IMR-90 (cell line): ENCODE measurements at regions not wholly inside any gene's neighbourhood (a gene's known extent, or its start where the extent isn't known, plus 50 kb on each side); places are given as distances from the start of the nearest gene placed in this dataset.
A peak's percentile ranks its signal among the peaks of the same experiment; 100 is the strongest.

Source experiments
- ATAC-seq: fragments of 200-7000 bp; cut with Tn5 transposase; 2 replicates; pipeline ENCODE4 v1.9.1; 2020; ENCODE audit warnings: low read depth, mild to moderate bottlenecking, moderate library complexity
- BruUV-seq: library from RNA; stranded (reverse); fragments of 400-500 nt; replicated peaks from 2 replicates; lab custom pipeline; 2021; lab: Mats Ljungman, UMichigan
- CTCF ChIA-PET: fragments of 300-600 bp; formaldehyde crosslinking; extraction: SDS; loops from one replicate; lab custom pipeline; 2021; ENCODE audit warnings: antibody characterized with exemption; lab: Yijun Ruan, JAX
- POLR2A ChIA-PET: fragments of 300-600 bp; sonication (Branson Sonifier 250); formaldehyde crosslinking; loops from one replicate; lab custom pipeline; 2022; ENCODE audit warnings: antibody characterized with exemption; ENCODE audit not compliant: unreplicated experiment; lab: Charles Lee
- DNase-seq: peaks from one replicate; pipeline ENCODE4 v3.0.0; 2013
- H2AFZ ChIP-seq: replicated peaks from 2 replicates; pipeline ENCODE3; 2013; ENCODE audit warnings: low read length, mild to moderate bottlenecking; ENCODE audit not compliant: poor library complexity
- H2AK5ac ChIP-seq: 2 replicates; pipeline ENCODE4 v1.6.1; 2013; ENCODE audit warnings: low read depth, low read length, inconsistent platforms
- H2AK9ac ChIP-seq: replicated peaks from 2 replicates; pipeline ENCODE3; 2013; ENCODE audit warnings: mild to moderate bottlenecking, low read depth, low read length, moderate library complexity; ENCODE audit not compliant: poor library complexity
- H2BK120ac ChIP-seq: 2 replicates; pipeline ENCODE4 v1.6.1; 2013; ENCODE audit warnings: low read depth, low read length, inconsistent platforms
- H2BK15ac ChIP-seq: 3 replicates; pipeline ENCODE4 v1.6.1; 2013; ENCODE audit warnings: low read depth, low read length, inconsistent platforms
- H2BK20ac ChIP-seq: 2 replicates; pipeline ENCODE4 v1.6.1; 2013; ENCODE audit warnings: low read depth, mild to moderate bottlenecking, inconsistent platforms, low read length, moderate library complexity
- H2BK5ac ChIP-seq: 2 replicates; pipeline ENCODE4 v1.6.1; 2013; ENCODE audit warnings: mild to moderate bottlenecking, low read depth, low read length, inconsistent platforms; ENCODE audit not compliant: poor library complexity, severe bottlenecking
- H3K14ac ChIP-seq: replicated peaks from 2 replicates; pipeline ENCODE4 v1.6.1; 2013; ENCODE audit warnings: low read depth, low read length, inconsistent platforms
- H3K18ac ChIP-seq: 2 replicates; pipeline ENCODE4 v1.6.1; 2013; ENCODE audit warnings: low read depth, low read length, control low read depth
- H3K23ac ChIP-seq: 2 replicates; pipeline ENCODE4 v1.6.1; 2013; ENCODE audit warnings: low read depth, low read length, inconsistent platforms
- H3K27ac ChIP-seq: 2 replicates; pipeline ENCODE4 v1.5.1; 2013; ENCODE audit warnings: mild to moderate bottlenecking, control low read depth, low read length; ENCODE audit not compliant: insufficient read depth
- H3K27me3 ChIP-seq: 2 replicates; pipeline ENCODE4 v1.6.1; 2013; ENCODE audit warnings: low read length; ENCODE audit not compliant: control insufficient read depth, insufficient read depth
- H3K36me3 ChIP-seq: 2 replicates; pipeline ENCODE4 v1.6.1; 2013; ENCODE audit warnings: low read length, mixed read lengths; ENCODE audit not compliant: control insufficient read depth, insufficient read depth
- H3K4ac ChIP-seq: 2 replicates; pipeline ENCODE4 v1.6.1; 2013; ENCODE audit warnings: low read depth, low read length, inconsistent platforms
- H3K4me1 ChIP-seq: 2 replicates; pipeline ENCODE4 v1.6.1; 2013; ENCODE audit warnings: low read length, mixed read lengths; ENCODE audit not compliant: control insufficient read depth, insufficient read depth
- H3K4me2 ChIP-seq: 2 replicates; pipeline ENCODE4 v1.6.1; 2013; ENCODE audit warnings: low read depth, mild to moderate bottlenecking, control low read depth, low read length, moderate library complexity
- H3K4me3 ChIP-seq: 2 replicates; pipeline ENCODE4 v1.5.1; 2013; ENCODE audit warnings: low read depth, mild to moderate bottlenecking, control low read depth, low read length, moderate library complexity; ENCODE audit not compliant: insufficient read depth
- H3K56ac ChIP-seq: 2 replicates; pipeline ENCODE4 v1.6.1; 2013; ENCODE audit warnings: low read length, inconsistent platforms; ENCODE audit not compliant: insufficient read depth; ENCODE audit errors: extremely low read depth
- H3K79me1 ChIP-seq, 2 experiments: 2 replicates each; pipeline ENCODE4 v1.6.1; 2013; ENCODE audit warnings: low read length in 2 of 2, inconsistent platforms in 1 of 2, low read depth in 1 of 2
- H3K9ac ChIP-seq: 2 replicates; pipeline ENCODE4 v1.6.1; 2013; ENCODE audit warnings: low read depth, low read length, control low read depth
- H3K9me1 ChIP-seq: 2 replicates; pipeline ENCODE4 v1.6.1; 2013; ENCODE audit warnings: low read length, inconsistent platforms; ENCODE audit not compliant: insufficient read depth
- H3K9me3 ChIP-seq: 2 replicates; pipeline ENCODE4 v1.6.1; 2013; ENCODE audit warnings: low read length; ENCODE audit not compliant: control insufficient read depth, insufficient read depth
- H4K20me1 ChIP-seq: 2 replicates; pipeline ENCODE4 v1.6.1; 2013; ENCODE audit warnings: low read length, inconsistent platforms; ENCODE audit not compliant: insufficient read depth
- H4K5ac ChIP-seq: 2 replicates; pipeline ENCODE4 v1.6.1; 2013; ENCODE audit warnings: mild to moderate bottlenecking, low read depth, low read length, control low read depth
- H4K8ac ChIP-seq, 2 experiments: 2 replicates each; pipeline ENCODE4 v1.6.1; 2013; ENCODE audit warnings: low read depth in 2 of 2, low read length in 2 of 2, control low read depth in 1 of 2, inconsistent platforms in 1 of 2
- H4K91ac ChIP-seq: 2 replicates; pipeline ENCODE4 v1.6.1; 2013; ENCODE audit warnings: low read depth, low read length, inconsistent platforms; ENCODE audit not compliant: insufficient read depth
- BHLHE40 ChIP-seq: fragments of 150-350 bp; IDR thresholded peaks from 2 replicates; pipeline ENCODE4 v1.6.1; 2016; ENCODE audit warnings: mild to moderate bottlenecking, low read depth, low read length
- CEBPB ChIP-seq: IDR thresholded peaks from 2 replicates; pipeline ENCODE4 v1.6.1; 2012; ENCODE audit warnings: low read depth, low read length, improper control_type of control experiment
- CHD1 ChIP-seq: IDR thresholded peaks from 2 replicates; pipeline ENCODE4 v1.6.1; 2012; ENCODE audit warnings: low read depth, low read length, improper control_type of control experiment
- MAFK ChIP-seq: IDR thresholded peaks from 2 replicates; pipeline ENCODE4 v1.6.1; 2012; ENCODE audit warnings: low read depth, low read length, improper control_type of control experiment
- MAZ ChIP-seq: IDR thresholded peaks from 2 replicates; pipeline ENCODE4 v1.6.1; 2012; ENCODE audit warnings: low read depth, mild to moderate bottlenecking, low read length, improper control_type of control experiment, moderate library complexity, borderline replicate concordance
- MXI1 ChIP-seq: IDR thresholded peaks from 2 replicates; pipeline ENCODE4 v1.6.1; 2012; ENCODE audit warnings: low read depth, mild to moderate bottlenecking, low read length, moderate library complexity, borderline replicate concordance
- NFE2L2 ChIP-seq: fragments of 150-350 bp; IDR thresholded peaks from 2 replicates; pipeline ENCODE4 v1.6.1; 2016; ENCODE audit warnings: low read depth, mild to moderate bottlenecking, low read length
- POLR2A ChIP-seq: IDR thresholded peaks from 2 replicates; pipeline ENCODE4 v1.6.1; 2012; ENCODE audit warnings: mild to moderate bottlenecking, low read depth, low read length
- RAD21 ChIP-seq: IDR thresholded peaks from 2 replicates; pipeline ENCODE4 v1.6.1; 2012; ENCODE audit warnings: low read length, improper control_type of control experiment
- RCOR1 ChIP-seq: IDR thresholded peaks from 2 replicates; pipeline ENCODE4 v1.6.1; 2012; ENCODE audit warnings: mild to moderate bottlenecking, low read length, improper control_type of control experiment; ENCODE audit not compliant: insufficient replicate concordance
- RFX5 ChIP-seq: IDR thresholded peaks from 2 replicates; pipeline ENCODE4 v1.8.0; 2012; ENCODE audit warnings: low read depth, mild to moderate bottlenecking, low read length, moderate library complexity
- SMC3 ChIP-seq: fragments of 150-350 bp; IDR thresholded peaks from 2 replicates; pipeline ENCODE4 v1.6.1; 2016; ENCODE audit warnings: low read depth, mild to moderate bottlenecking, antibody characterized with exemption, low read length, moderate library complexity
- WGBS, 2 experiments: methylation state at CpG; one replicate each; pipeline versions ENCODE4 v1.1.5 to v1.1.7; 2013; ENCODE audit warnings: missing lambda C conversion rate in 2 of 2; ENCODE audit not compliant: insufficient read length in 1 of 2; ENCODE audit errors: extremely low coverage in 2 of 2; 5-methylcytosine and 5-hydroxymethylcytosine counted together
- dilution Hi-C: fragments of 300-500 bp; cut with HindIII; formaldehyde crosslinking; loops from one replicate; pipeline ENCODE4 v1.14.3; 2018; ENCODE audit warnings: low sequenced_read_pairs; ENCODE audit not compliant: unreplicated experiment
- in situ Hi-C: fragments of 300-500 bp; cut with MboI; formaldehyde crosslinking; loops from 3 replicates; pipeline ENCODE4 v1.14.3; 2019; ENCODE audit warnings: low sequenced_read_pairs, inconsistent platforms, mixed read lengths
- intact Hi-C: fragments of 100-400 bp; cut with micrococcal nuclease; formaldehyde crosslinking; loops from 2 replicates; pipeline ENCODE4 v1.10.0; 2022
- TF ChIP-seq, protein P1 (sequence below): fragments of 150-350 bp; IDR thresholded peaks from 2 replicates; pipeline ENCODE4 v1.6.1; 2016; ENCODE audit warnings: low read depth, mild to moderate bottlenecking, low read length, moderate library complexity, borderline replicate concordance
- TF ChIP-seq, protein P2 (sequence below): conservative IDR thresholded peaks from 2 replicates; pipeline ENCODE4 v1.5.1; 2012; ENCODE audit warnings: mild to moderate bottlenecking, low read depth, low read length, improper control_type of control experiment

DNA sequence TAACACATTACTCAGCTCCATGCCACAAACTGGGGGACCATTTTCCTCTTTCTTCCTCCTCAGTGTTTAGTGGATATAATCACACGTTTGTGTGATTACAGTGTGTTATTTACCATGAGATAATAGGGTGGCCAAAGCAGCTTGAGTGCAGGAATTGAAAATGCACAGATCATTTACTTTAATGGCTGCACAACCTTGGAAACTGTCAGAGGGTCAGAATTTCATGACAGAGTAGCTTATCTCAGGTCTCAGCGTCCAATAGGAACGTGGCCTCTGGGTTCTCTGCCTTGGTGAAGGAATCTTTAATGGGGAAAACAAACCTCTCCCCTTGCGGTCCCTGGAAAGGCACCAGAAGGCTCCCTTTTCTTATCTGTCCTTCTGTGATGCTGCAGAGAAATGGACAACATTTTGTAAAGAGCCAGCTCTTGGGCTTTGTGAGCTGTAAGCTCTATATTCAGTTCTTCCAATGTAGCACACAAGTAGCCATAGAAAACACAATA is 87.4 kb upstream of the CD180 start:
- 0 out of 2 replicates have a peak overlapping the region, but pooled peaks have one; percentile 31 for H3K14ac ChIP-seq
- 100% methylated on average over 1 of the region's 4 CpGs; no CpG with 5 or more reads in 1 of the 2 experiments for WGBS, 2 experiments
- no peak overlapping the region for H4K91ac ChIP-seq
- H3K4me1 ChIP-seq, result peaks cover 9% of the 10 kb centered on the region
- peak; percentile 31 for ATAC-seq
- H3K56ac ChIP-seq, result no peak overlapping the region
- H3K9ac ChIP-seq, result no peak overlapping the region
- no peak overlapping the region for H2AK9ac ChIP-seq
- dilution Hi-C loops, result no loop called here
- TF ChIP-seq BHLHE40 (no peak), POLR2A (no peak), MAZ (no peak), CHD1 (no peak), MXI1 (no peak), RAD21 (no peak), RFX5 (no peak), MAFK (no peak), CEBPB (no peak), RCOR1 (no peak), NFE2L2 (no peak), SMC3 (no peak)
- TF ChIP-seq, protein P1, sequence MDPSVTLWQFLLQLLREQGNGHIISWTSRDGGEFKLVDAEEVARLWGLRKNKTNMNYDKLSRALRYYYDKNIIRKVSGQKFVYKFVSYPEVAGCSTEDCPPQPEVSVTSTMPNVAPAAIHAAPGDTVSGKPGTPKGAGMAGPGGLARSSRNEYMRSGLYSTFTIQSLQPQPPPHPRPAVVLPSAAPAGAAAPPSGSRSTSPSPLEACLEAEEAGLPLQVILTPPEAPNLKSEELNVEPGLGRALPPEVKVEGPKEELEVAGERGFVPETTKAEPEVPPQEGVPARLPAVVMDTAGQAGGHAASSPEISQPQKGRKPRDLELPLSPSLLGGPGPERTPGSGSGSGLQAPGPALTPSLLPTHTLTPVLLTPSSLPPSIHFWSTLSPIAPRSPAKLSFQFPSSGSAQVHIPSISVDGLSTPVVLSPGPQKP, result no peak
- TF ChIP-seq, protein P2, sequence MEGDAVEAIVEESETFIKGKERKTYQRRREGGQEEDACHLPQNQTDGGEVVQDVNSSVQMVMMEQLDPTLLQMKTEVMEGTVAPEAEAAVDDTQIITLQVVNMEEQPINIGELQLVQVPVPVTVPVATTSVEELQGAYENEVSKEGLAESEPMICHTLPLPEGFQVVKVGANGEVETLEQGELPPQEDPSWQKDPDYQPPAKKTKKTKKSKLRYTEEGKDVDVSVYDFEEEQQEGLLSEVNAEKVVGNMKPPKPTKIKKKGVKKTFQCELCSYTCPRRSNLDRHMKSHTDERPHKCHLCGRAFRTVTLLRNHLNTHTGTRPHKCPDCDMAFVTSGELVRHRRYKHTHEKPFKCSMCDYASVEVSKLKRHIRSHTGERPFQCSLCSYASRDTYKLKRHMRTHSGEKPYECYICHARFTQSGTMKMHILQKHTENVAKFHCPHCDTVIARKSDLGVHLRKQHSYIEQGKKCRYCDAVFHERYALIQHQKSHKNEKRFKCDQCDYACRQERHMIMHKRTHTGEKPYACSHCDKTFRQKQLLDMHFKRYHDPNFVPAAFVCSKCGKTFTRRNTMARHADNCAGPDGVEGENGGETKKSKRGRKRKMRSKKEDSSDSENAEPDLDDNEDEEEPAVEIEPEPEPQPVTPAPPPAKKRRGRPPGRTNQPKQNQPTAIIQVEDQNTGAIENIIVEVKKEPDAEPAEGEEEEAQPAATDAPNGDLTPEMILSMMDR, result no peak
- no peak overlapping the region for H3K4me3 ChIP-seq
- H3K27ac ChIP-seq, result no peak overlapping the region
- intact Hi-C loops, result no loop called here
- no peak overlapping the region for H2BK5ac ChIP-seq
- CTCF ChIA-PET, result no interaction called here
- no peak overlapping the region for H3K4me2 ChIP-seq
- no peaks in the 10 kb centered on the region for H3K27me3 ChIP-seq
- H4K20me1 ChIP-seq, result no peaks in the 10 kb centered on the region
- H3K18ac ChIP-seq, result no peak overlapping the region; the same call in 1 of the 2 replicates
- H3K4ac ChIP-seq, result no peak overlapping the region
- no peak overlapping the region for H2AFZ ChIP-seq
- no peak overlapping the region for H2AK5ac ChIP-seq
- no peak overlapping the region for H4K8ac ChIP-seq
- no TSS peak for BruUV-seq
- no peaks in the 10 kb centered on the region for H3K79me1 ChIP-seq
- no peak overlapping the region for H3K23ac ChIP-seq
- H3K9me1 ChIP-seq, result peaks cover 5% of the 10 kb centered on the region; the same call in 1 of the 2 replicates
- no peak overlapping the region for H2BK120ac ChIP-seq
- H3K9me3 ChIP-seq, result no peaks in the 10 kb centered on the region; the same call in 1 of the 2 replicates
- H2BK15ac ChIP-seq, result no peak overlapping the region
- H4K5ac ChIP-seq, result no peak overlapping the region
- no peaks in the 10 kb centered on the region for H3K36me3 ChIP-seq
- no peak for DNase-seq
- no peak overlapping the region for H2BK20ac ChIP-seq
- in situ Hi-C loops, result no loop called here
- POLR2A ChIA-PET, result interaction anchor here (0.9 kb wide), 1 partner anchor 22 kb away, joined by 3 read pairs; no protein-coding TSS in a partner anchor
